Esophagus muscularis mucosa (tissue), 4 donors: ENCODE measurements at regions not wholly inside any gene's neighbourhood (a gene's known extent, or its start where the extent isn't known, plus 50 kb on each side); places are given as distances from the start of the nearest gene placed in this dataset.

ENCODE experiments used
- DNase-seq: peaks from one replicate; pipeline ENCODE4 v3.0.0-alpha.2; 2017; ENCODE audit errors: extremely low spot score
- H3K27ac ChIP-seq, 4 donors: fragments of 200-600 bp; sonication (generic); replicated peaks in 1 of 4; 1 replicate in 3 of 4; 2 replicates in 1 of 4; pipeline ENCODE4 v1.5.1; 2016 to 2019; ENCODE audit warnings: mild to moderate bottlenecking in 1 of 4
- H3K27me3 ChIP-seq, 4 donors: fragments of 200-600 bp; sonication (generic); one replicate each; pipeline versions ENCODE4 v1.5.1 to v1.6.0; 2016 to 2019
- H3K36me3 ChIP-seq, 4 donors: fragments of 200-600 bp; sonication (generic); one replicate each; pipeline ENCODE4 v1.5.1; 2016 to 2019
- H3K4me1 ChIP-seq, 4 donors: fragments of 200-600 bp; sonication (generic); one replicate each; pipeline ENCODE4 v1.5.1; 2016 to 2019
- H3K4me3 ChIP-seq, 4 donors: fragments of 200-600 bp; sonication (generic); 1 replicate in 2 of 4; 2 replicates in 2 of 4; pipeline ENCODE4 v1.5.1; 2016 to 2019; ENCODE audit warnings: mild to moderate bottlenecking in 4 of 4, moderate library complexity in 1 of 4
- H3K9me3 ChIP-seq, 4 donors: fragments of 200-600 bp; sonication (generic); 1 replicate in 3 of 4; 2 replicates in 1 of 4; pipeline ENCODE4 v1.5.1; 2016 to 2019
- CTCF ChIP-seq, 3 experiments: fragments of 200-600 bp in 2 of 3; fragments of 450-650 bp in 1 of 3; sonication (generic) in 2 of 3; IDR thresholded peaks; one replicate each; pipeline ENCODE4 v1.5.1; 2017 to 2019; ENCODE audit warnings: antibody characterized with exemption in 3 of 3, mild to moderate bottlenecking in 2 of 3, moderate library complexity in 1 of 3
- EP300 ChIP-seq: sonication (generic); formaldehyde crosslinking; IDR thresholded peaks from one replicate; pipeline ENCODE4 v1.6.1; 2017; ENCODE audit warnings: antibody characterized with exemption
- POLR2A ChIP-seq: fragments of 450-650 bp; IDR thresholded peaks from one replicate; pipeline ENCODE4 v1.6.1; 2017; ENCODE audit warnings: antibody characterized with exemption, moderate library complexity, mild to moderate bottlenecking, low read depth
- POLR2AphosphoS5 ChIP-seq, 2 donors: sonication (generic); formaldehyde crosslinking; IDR thresholded peaks; one replicate each; pipeline ENCODE4 v1.6.1; 2017; ENCODE audit warnings: antibody characterized with exemption in 2 of 2
- WGBS: methylation state at CpG from one replicate; pipeline ENCODE4 v1.1.5; 2018; 5-methylcytosine and 5-hydroxymethylcytosine counted together
- intact Hi-C: fragments of 100-400 bp; cut with DNase I; formaldehyde crosslinking; loops from one replicate; pipeline ENCODE4 v1.15.1; 2023
- small RNA-seq, 3 donors: library from RNA; depleted of rRNA; stranded (forward); fragments of <200 nt; gene quantifications; one replicate each; pipeline ENCODE3, GENCODE V24; 2016

GRCh38 chr2:23327887-23328286 lies 57.1 kb upstream of the KLHL29 start:
- no peak overlapping the region for H3K27ac ChIP-seq
- no peaks in the 10 kb centered on the region for H3K9me3 ChIP-seq
- no peak for DNase-seq
- H3K4me1 ChIP-seq, result peaks cover 0 to 3% (median 0%) of the 10 kb centered on the region in 4 donors
- intact Hi-C loops, result no loop called here
- H3K4me3 ChIP-seq, result no peak overlapping the region
- TF ChIP-seq CTCF (IDR thresholded peaks at IDR 0.05) (no peak), POLR2AphosphoS5 (IDR thresholded peaks at IDR 0.05) (no peak), EP300 (no peak), POLR2A (no peak)
- 85% methylated on average over 2 of the region's 3 CpGs for WGBS
- no peaks in the 10 kb centered on the region for H3K36me3 ChIP-seq
- peaks cover 0 to 7% (median 0%) of the 10 kb centered on the region in 4 donors for H3K27me3 ChIP-seq

GRCh38 chr2:23330214-23330613 lies 54.8 kb upstream of the KLHL29 start:
- WGBS, result 82% methylated on average over 5 of the region's 5 CpGs
- H3K4me3 ChIP-seq, result no peak overlapping the region
- no peaks in the 10 kb centered on the region for H3K36me3 ChIP-seq
- H3K27ac ChIP-seq, result no peak overlapping the region
- peaks cover 0 to 7% (median 2%) of the 10 kb centered on the region in 4 donors for H3K4me1 ChIP-seq
- intact Hi-C loops, result loop anchor here (10.0 kb wide), 1 partner anchor 205 kb away; no protein-coding TSS in a partner anchor
- no peak for DNase-seq
- no peaks in the 10 kb centered on the region for H3K9me3 ChIP-seq
- H3K27me3 ChIP-seq, result peaks cover 0 to 7% (median 0%) of the 10 kb centered on the region in 4 donors
- no peak for TF ChIP-seq EP300
- TF ChIP-seq POLR2A, result no peak
- TF ChIP-seq CTCF (IDR thresholded peaks at IDR 0.05), result no peak
- no peak for TF ChIP-seq POLR2AphosphoS5 (IDR thresholded peaks at IDR 0.05)

Small RNA genes lying in the stretch of these regions (small RNA-seq; reads per million reads assigned to genes)
- gene AC099799.1 (0 reads per million in 3 donors), gene RN7SL117P (0 reads per million in 3 donors), gene RNA5SP87 (0.92 to 3.7 (median 0.93) reads per million in 3 donors)
